ENCODE measurements at regions not wholly inside any gene's neighbourhood (a gene's known extent, or its start where the extent isn't known, plus 50 kb on each side); places are given as distances from the start of the nearest gene placed in this dataset.

GRCh38 chr1:208885650-208886049, 641.5 kb upstream of the PLXNA2 start:
- Mint-ChIP-seq H3K36me3 (ENCODE audit: low read depth) (no peaks in the 10 kb centered on the region), H3K4me3 (ENCODE audit: unreplicated experiment) (no peak overlapping the region), H3K27me3 (ENCODE audit: low read depth) (peaks cover 16% of the 10 kb centered on the region), H3K9me3 (ENCODE audit: low read depth) (no peaks in the 10 kb centered on the region), H3K27ac (ENCODE audit: unreplicated experiment) (no peak overlapping the region), H3K4me1 (ENCODE audit: low read depth) (peaks cover 9% of the 10 kb centered on the region)
- no peak for DNase-seq (ENCODE audit: low spot score)
- TF ChIP-seq, protein P1, sequence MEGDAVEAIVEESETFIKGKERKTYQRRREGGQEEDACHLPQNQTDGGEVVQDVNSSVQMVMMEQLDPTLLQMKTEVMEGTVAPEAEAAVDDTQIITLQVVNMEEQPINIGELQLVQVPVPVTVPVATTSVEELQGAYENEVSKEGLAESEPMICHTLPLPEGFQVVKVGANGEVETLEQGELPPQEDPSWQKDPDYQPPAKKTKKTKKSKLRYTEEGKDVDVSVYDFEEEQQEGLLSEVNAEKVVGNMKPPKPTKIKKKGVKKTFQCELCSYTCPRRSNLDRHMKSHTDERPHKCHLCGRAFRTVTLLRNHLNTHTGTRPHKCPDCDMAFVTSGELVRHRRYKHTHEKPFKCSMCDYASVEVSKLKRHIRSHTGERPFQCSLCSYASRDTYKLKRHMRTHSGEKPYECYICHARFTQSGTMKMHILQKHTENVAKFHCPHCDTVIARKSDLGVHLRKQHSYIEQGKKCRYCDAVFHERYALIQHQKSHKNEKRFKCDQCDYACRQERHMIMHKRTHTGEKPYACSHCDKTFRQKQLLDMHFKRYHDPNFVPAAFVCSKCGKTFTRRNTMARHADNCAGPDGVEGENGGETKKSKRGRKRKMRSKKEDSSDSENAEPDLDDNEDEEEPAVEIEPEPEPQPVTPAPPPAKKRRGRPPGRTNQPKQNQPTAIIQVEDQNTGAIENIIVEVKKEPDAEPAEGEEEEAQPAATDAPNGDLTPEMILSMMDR (IDR thresholded peaks at IDR 0.05) = no peak

GRCh38 chr1:208888376-208888775, 644.2 kb upstream of the PLXNA2 start:
- Mint-ChIP-seq H3K36me3 (ENCODE audit: low read depth) (no peaks in the 10 kb centered on the region), H3K4me1 (ENCODE audit: low read depth) (peaks cover 6% of the 10 kb centered on the region), H3K27ac (ENCODE audit: unreplicated experiment) (no peak overlapping the region), H3K9me3 (ENCODE audit: low read depth) (no peaks in the 10 kb centered on the region), H3K27me3 (ENCODE audit: low read depth) (peaks cover 21% of the 10 kb centered on the region), H3K4me3 (ENCODE audit: unreplicated experiment) (no peak overlapping the region)
- TF ChIP-seq, protein P1 (IDR thresholded peaks at IDR 0.05) = no peak
- DNase-seq (ENCODE audit: low spot score) = no peak

DNA sequence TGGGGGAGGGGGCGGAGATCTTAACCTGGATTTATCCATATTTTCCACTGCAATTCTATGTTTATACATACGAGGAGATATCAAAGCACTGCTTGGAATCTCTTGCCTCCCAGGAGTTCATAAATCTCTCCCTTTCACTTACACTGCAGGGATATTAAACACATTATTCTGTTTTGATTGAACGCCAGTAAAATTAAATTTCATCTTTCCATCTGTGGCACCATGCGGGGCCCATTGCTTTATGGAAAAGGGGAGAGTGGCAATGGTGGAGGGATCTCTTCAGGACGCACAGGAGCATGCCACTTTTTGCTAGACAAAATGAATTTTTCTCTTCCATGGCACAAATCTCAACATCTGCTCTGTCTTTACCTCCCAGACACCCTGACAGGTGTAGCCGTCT, 648.0 kb upstream of the PLXNA2 start:
- H3K4me1 Mint-ChIP-seq (ENCODE audit: low read depth) = no peaks in the 10 kb centered on the region
- no peak overlapping the region for H3K4me3 Mint-ChIP-seq (ENCODE audit: unreplicated experiment)
- no peak overlapping the region for H3K27ac Mint-ChIP-seq (ENCODE audit: unreplicated experiment)
- TF ChIP-seq, protein P1 (IDR thresholded peaks at IDR 0.05) = no peak
- DNase-seq (ENCODE audit: low spot score) = no peak
- H3K27me3 Mint-ChIP-seq (ENCODE audit: low read depth) = peaks cover 21% of the 10 kb centered on the region
- peaks cover 7% of the 10 kb centered on the region for H3K9me3 Mint-ChIP-seq (ENCODE audit: low read depth)
- H3K36me3 Mint-ChIP-seq (ENCODE audit: low read depth) = no peaks in the 10 kb centered on the region

- H3K36me3 Mint-ChIP-seq (ENCODE audit: low read depth) = no peaks in the 10 kb centered on the region
- H3K9me3 Mint-ChIP-seq (ENCODE audit: low read depth) = peaks cover 14% of the 10 kb centered on the region
- H3K4me3 Mint-ChIP-seq (ENCODE audit: unreplicated experiment) = no peak overlapping the region
- no peaks in the 10 kb centered on the region for H3K4me1 Mint-ChIP-seq (ENCODE audit: low read depth)
- TF ChIP-seq, protein P1 (IDR thresholded peaks at IDR 0.05) = no peak
- DNase-seq (ENCODE audit: low spot score) = no peak
- peaks cover 25% of the 10 kb centered on the region for H3K27me3 Mint-ChIP-seq (ENCODE audit: low read depth)
- H3K27ac Mint-ChIP-seq (ENCODE audit: unreplicated experiment) = no peak overlapping the region
These were observed 649.1 kb upstream of the PLXNA2 start for GRCh38 chr1:208893251-208893650.

DNA sequence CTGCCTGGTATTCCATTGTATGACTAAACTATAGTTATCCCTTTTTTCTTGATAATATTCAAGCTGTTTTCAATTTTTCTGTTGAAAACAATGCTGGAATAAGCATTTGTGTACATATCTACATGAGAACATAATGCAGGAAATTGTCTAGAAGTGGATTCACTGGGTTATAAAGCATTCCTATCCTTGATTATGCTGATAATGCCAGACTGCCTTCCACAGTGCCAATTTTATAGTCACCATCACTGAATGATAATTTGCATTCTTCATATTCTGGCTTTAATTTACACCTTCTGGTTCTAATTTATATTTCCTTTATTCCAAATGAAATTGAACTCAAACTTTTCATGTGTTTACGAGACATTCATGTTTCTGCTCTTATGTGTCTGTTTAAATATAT, 651.0 kb upstream of the PLXNA2 start:
- no peaks in the 10 kb centered on the region for H3K36me3 Mint-ChIP-seq (ENCODE audit: low read depth)
- peaks cover 14% of the 10 kb centered on the region for H3K9me3 Mint-ChIP-seq (ENCODE audit: low read depth)
- H3K4me1 Mint-ChIP-seq (ENCODE audit: low read depth) = no peaks in the 10 kb centered on the region
- TF ChIP-seq, protein P1 (IDR thresholded peaks at IDR 0.05) = no peak
- H3K27me3 Mint-ChIP-seq (ENCODE audit: low read depth) = peaks cover 22% of the 10 kb centered on the region
- H3K4me3 Mint-ChIP-seq (ENCODE audit: unreplicated experiment) = no peak overlapping the region
- no peak for DNase-seq (ENCODE audit: low spot score)
- H3K27ac Mint-ChIP-seq (ENCODE audit: unreplicated experiment) = no peak overlapping the region
